Left ventricle myocardium inferior (tissue), 1 donor: ENCODE measurements at regions not wholly inside any gene's neighbourhood (a gene's known extent, or its start where the extent isn't known, plus 50 kb on each side); places are given as distances from the start of the nearest gene placed in this dataset.
A peak's percentile ranks its signal among the peaks of the same experiment; 100 is the strongest.

ENCODE experiments used
- DNase-seq: peaks from one replicate; pipeline ENCODE4 v3.0.0-alpha.2; 2020
- H3K27ac ChIP-seq: fragments of 200-600 bp; replicated peaks from 2 replicates; pipeline ENCODE4 v1.8.0; 2021
- H3K27me3 ChIP-seq: fragments of 200-600 bp; 2 replicates; pipeline ENCODE4 v1.8.0; 2021; ENCODE audit warnings: low read depth
- H3K36me3 ChIP-seq: fragments of 200-600 bp; 2 replicates; pipeline ENCODE4 v1.8.0; 2021
- H3K4me1 ChIP-seq: fragments of 200-600 bp; 2 replicates; pipeline ENCODE4 v1.8.0; 2021
- H3K4me3 ChIP-seq: fragments of 200-600 bp; 2 replicates; pipeline ENCODE4 v1.8.0; 2021; ENCODE audit warnings: mild to moderate bottlenecking, moderate library complexity
- H3K9me3 ChIP-seq: fragments of 200-600 bp; replicated peaks from 2 replicates; pipeline ENCODE4 v1.8.0; 2021
- CTCF ChIP-seq: fragments of 200-600 bp; IDR thresholded peaks from 2 replicates; pipeline ENCODE4 v1.8.0; 2021; ENCODE audit warnings: antibody characterized with exemption, mild to moderate bottlenecking, borderline replicate concordance
- intact Hi-C: fragments of 100-400 bp; cut with micrococcal nuclease; formaldehyde crosslinking; loops from one replicate; pipeline ENCODE4 v1.11.0; 2022
- donor health status: DM: no; HTN: yes; CAD: no; lungs with severe emphysema.

- peaks cover 22% of the 10 kb centered on the region for H3K9me3 ChIP-seq
- no peaks in the 10 kb centered on the region for H3K4me1 ChIP-seq
- intact Hi-C loops: no loop called here
- no peaks in the 10 kb centered on the region for H3K27me3 ChIP-seq
- TF ChIP-seq CTCF: no peak
- no peak overlapping the region for H3K27ac ChIP-seq
- no peak for DNase-seq
- no peaks in the 10 kb centered on the region for H3K36me3 ChIP-seq
- H3K4me3 ChIP-seq: no peak overlapping the region
These were observed 398.5 kb upstream of the DYNLRB2 start for GRCh38 chr16:80142281-80142680.

GRCh38 chr16:80129791-80130190, 411.0 kb upstream of the DYNLRB2 start:
- no peak overlapping the region for H3K27ac ChIP-seq
- DNase-seq: no peak
- H3K36me3 ChIP-seq: no peaks in the 10 kb centered on the region
- TF ChIP-seq CTCF: no peak
- intact Hi-C loops: no loop called here
- H3K27me3 ChIP-seq: peaks cover 7% of the 10 kb centered on the region
- no peak overlapping the region for H3K4me3 ChIP-seq
- H3K4me1 ChIP-seq: peaks cover 3% of the 10 kb centered on the region
- peaks cover 13% of the 10 kb centered on the region for H3K9me3 ChIP-seq

GRCh38 chr16:80125677-80126076, 415.1 kb upstream of the DYNLRB2 start:
- TF ChIP-seq CTCF: no peak
- H3K4me1 ChIP-seq: peaks cover 26% of the 10 kb centered on the region
- H3K4me3 ChIP-seq: no peak overlapping the region
- H3K36me3 ChIP-seq: no peaks in the 10 kb centered on the region
- DNase-seq: peak; percentile 47
- H3K9me3 ChIP-seq: no peaks in the 10 kb centered on the region
- H3K27me3 ChIP-seq: peaks cover 7% of the 10 kb centered on the region
- intact Hi-C loops: no loop called here
- peak overlapping the region; percentile 25 for H3K27ac ChIP-seq

- peaks cover 14% of the 10 kb centered on the region for H3K27me3 ChIP-seq
- no peak for TF ChIP-seq CTCF
- H3K27ac ChIP-seq: no peak overlapping the region
- intact Hi-C loops: no loop called here
- H3K4me3 ChIP-seq: no peak overlapping the region
- H3K4me1 ChIP-seq: peaks cover 26% of the 10 kb centered on the region
- no peak for DNase-seq
- no peaks in the 10 kb centered on the region for H3K36me3 ChIP-seq
- no peaks in the 10 kb centered on the region for H3K9me3 ChIP-seq
These were observed 417.6 kb upstream of the DYNLRB2 start for GRCh38 chr16:80123189-80123588.

- Histone ChIP-seq H3K4me1 (peaks cover 26% of the 10 kb centered on the region), H3K27ac (no peak overlapping the region), H3K36me3 (no peaks in the 10 kb centered on the region), H3K4me3 (no peak overlapping the region), H3K9me3 (no peaks in the 10 kb centered on the region), H3K27me3 (peaks cover 12% of the 10 kb centered on the region)
- DNase-seq: peak; percentile 47
- no peak for TF ChIP-seq CTCF
- intact Hi-C loops: no loop called here
These were observed 418.7 kb upstream of the DYNLRB2 start for GRCh38 chr16:80122115-80122514.

- H3K27me3 ChIP-seq: peaks cover 12% of the 10 kb centered on the region
- no peak overlapping the region for H3K27ac ChIP-seq
- no peaks in the 10 kb centered on the region for H3K36me3 ChIP-seq
- TF ChIP-seq CTCF: no peak
- H3K4me3 ChIP-seq: no peak overlapping the region
- no peak for DNase-seq
- intact Hi-C loops: no loop called here
- H3K4me1 ChIP-seq: peaks cover 26% of the 10 kb centered on the region
- no peaks in the 10 kb centered on the region for H3K9me3 ChIP-seq
These were observed 419.3 kb upstream of the DYNLRB2 start for GRCh38 chr16:80121522-80121909.
